Activated T-cell treated with anti-CD3 and anti-CD28 coated beads, Interleukin-2, amount 50 U/mL, for 4 hours (primary cell): ENCODE measurements at regions not wholly inside any gene's neighbourhood (a gene's known extent, or its start where the extent isn't known, plus 50 kb on each side); places are given as distances from the start of the nearest gene placed in this dataset.
"Not testable (repeated sequence)": the region's sequence is repeated elsewhere in the genome, so short reads cannot be mapped to it uniquely, and the experiment has no call there.

Experiments used
- ATAC-seq, 2 donors: fragments of 200-7000 bp; cut with Tn5 transposase; one replicate each; pipeline ENCODE4 v1.10.0; 2021
- DNase-seq: peaks from one replicate; pipeline ENCODE4 v3.0.0-alpha.2; 2020
- H3K27me3 Mint-ChIP-seq: one replicate; pipeline ENCODE4 v1.8.0; 2021; ENCODE audit warnings: low read depth, mixed read lengths
- H3K36me3 Mint-ChIP-seq: one replicate; pipeline ENCODE4 v1.8.0; 2022; ENCODE audit warnings: mixed read lengths; ENCODE audit not compliant: insufficient read depth
- H3K4me1 Mint-ChIP-seq: one replicate; pipeline ENCODE4 v1.8.0; 2021; ENCODE audit warnings: low read depth, mixed read lengths
- H3K4me3 Mint-ChIP-seq: one replicate; pipeline ENCODE4 v1.8.0; 2021; ENCODE audit warnings: mild to moderate bottlenecking, moderate library complexity, mixed read lengths
- H3K9me3 Mint-ChIP-seq: one replicate; pipeline ENCODE4 v1.8.0; 2021; ENCODE audit warnings: mixed read lengths

DNA sequence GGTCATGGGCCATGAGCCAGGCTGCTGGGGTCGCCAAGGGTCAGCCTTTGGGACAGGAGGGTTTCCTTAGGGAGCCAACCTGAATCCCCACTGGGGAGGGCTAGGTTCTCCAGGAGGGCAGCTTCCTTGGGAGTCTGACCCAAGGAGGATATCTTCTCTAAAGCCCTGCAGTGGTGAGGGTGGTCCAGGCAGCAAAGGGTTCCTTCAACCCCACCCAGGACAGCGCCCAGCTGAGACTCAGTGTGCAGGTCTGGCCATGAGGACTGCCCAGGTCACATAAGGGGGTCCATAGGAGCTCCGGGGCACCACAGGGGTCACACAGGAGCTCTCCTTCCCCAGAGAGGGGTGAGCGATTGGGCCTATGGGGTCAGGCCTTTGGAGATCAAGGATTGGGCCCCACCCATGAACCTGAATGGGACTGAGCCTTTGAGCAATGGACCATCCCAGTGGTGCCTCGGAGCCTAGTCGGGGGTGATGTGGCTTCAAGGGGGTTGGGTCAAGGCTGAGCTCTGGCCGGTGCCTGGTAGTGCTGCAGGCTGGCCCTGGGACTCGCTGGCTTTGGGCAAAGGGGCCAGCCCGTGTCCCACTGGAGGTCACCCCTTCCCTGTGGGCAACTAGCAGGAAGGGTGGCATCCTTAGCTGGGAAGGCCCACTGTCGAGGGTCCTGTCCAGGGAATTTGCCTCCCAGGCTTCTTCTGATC lies 216.5 kb downstream of the SNRPN start:
- H3K27me3 Mint-ChIP-seq: no peaks in the 10 kb centered on the region
- no peaks in the 10 kb centered on the region for H3K4me1 Mint-ChIP-seq
- H3K36me3 Mint-ChIP-seq: no peaks in the 10 kb centered on the region
- no peak overlapping the region for H3K4me3 Mint-ChIP-seq
- peaks cover 15% of the 10 kb centered on the region for H3K9me3 Mint-ChIP-seq
- ATAC-seq (no peak), DNase-seq (peak; percentile 1)

DNA sequence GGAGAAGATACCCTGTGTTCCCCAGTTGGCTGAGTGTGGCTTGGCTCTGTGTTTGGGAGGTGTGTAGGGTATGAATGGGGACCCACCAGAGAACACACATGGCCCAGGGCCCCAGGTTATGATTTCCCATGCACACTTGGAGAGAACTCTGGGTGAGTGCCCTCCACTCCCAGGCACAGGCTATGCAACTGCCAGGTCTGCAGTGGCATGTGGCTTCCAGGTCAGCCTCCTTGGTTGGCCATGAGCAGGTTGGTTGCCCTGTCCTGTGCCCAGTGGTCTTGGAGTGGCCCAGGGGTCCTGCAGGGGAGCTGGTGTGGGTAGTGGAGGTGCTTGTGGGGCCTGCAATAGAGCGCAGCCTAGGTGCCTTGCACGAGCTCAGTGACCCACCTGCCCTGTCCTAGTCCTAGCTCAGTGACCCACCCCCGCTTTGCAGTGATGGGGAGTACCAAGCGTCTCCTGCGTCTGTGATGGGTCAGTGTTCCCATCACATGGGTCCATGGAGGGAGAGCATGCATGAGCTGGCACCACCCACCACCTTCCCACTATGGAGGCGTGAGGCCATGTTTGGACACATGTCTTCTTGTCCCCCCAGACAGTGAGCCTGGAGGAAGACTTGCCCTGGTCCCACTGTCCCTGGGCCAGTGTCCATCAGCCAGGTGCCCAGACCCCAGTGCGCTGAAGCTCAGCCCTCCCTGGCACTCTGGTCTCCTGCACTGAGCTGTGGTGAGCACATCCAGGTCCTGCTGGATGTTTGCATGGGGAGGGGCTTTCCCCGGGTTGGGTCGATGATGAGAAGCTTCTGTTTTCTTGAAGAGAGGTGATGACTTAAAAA lies 217.3 kb downstream of the SNRPN start:
- Mint-ChIP-seq H3K4me1 (no peaks in the 10 kb centered on the region), H3K27me3 (no peaks in the 10 kb centered on the region), H3K4me3 (no peak overlapping the region), H3K36me3 (no peaks in the 10 kb centered on the region), H3K9me3 (peaks cover 15% of the 10 kb centered on the region)
- DNase-seq: peak; percentile 2
- ATAC-seq: no peak

DNA sequence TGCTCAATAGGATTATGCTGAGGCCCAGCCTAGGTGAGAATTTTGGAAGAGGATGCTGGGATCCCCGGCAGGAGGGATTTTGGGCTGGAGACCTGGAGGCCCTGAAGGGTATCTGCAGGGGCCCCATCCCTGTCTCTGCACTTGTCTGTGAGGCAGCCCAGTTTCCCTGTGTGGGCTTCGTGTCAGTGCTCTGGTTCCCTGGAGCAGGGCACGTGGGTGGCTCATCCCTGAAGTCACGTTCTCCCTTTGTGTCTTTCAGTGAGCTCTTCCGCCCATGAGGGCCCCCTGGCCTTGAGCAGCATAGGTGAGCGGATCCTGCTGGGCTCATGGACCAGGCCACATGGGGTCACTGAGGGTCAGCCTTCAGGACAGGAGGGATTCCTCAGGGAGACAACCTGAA lies 217.9 kb downstream of the SNRPN start:
- Mint-ChIP-seq H3K9me3 (peaks cover 15% of the 10 kb centered on the region), H3K4me1 (no peaks in the 10 kb centered on the region), H3K4me3 (no peak overlapping the region), H3K27me3 (no peaks in the 10 kb centered on the region), H3K36me3 (no peaks in the 10 kb centered on the region)
- ATAC-seq (no peak), DNase-seq (peak; percentile 1)

DNA sequence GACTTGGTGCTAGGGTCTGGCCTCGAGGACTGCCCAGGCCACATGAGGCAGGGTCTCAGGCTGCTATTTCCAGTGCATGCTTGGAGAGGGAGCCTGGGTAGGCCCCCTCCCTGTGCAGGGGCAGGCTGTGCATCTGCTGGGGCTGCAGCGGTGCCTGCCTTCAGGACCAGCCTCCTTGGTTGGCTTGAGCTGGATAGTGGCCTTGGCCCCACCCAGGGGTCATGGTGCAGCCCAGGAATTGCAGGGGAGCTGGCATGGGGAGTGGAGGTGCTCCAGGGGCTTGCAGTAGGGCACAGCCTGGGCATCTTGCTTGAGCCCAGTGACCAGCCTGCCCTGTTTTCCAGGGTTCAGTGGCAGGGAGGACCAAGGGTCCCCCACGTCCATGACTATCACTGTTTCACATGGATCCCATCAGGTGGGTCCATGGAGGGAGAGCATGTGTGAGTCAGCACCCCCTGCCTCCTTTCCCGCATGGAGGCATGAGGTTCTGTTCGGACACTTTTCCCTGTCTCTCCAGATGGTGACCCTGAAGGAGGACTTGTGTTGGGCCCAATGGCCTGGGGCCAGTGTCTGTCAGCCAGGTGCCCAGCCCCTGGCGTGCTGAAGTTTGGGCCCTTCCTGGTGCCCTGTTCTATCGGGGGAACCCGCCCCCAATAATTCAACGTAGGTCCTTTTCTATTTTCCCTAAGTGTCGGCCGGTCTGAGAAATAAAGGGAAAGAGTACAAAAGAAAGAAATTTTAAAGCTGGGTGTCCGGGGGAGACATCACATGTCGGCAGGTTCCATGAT lies 218.6 kb downstream of the SNRPN start:
- no peak overlapping the region for H3K4me3 Mint-ChIP-seq
- H3K27me3 Mint-ChIP-seq: no peaks in the 10 kb centered on the region
- H3K9me3 Mint-ChIP-seq: peaks cover 15% of the 10 kb centered on the region
- peak; percentile 1 for DNase-seq
- ATAC-seq: no peak
- H3K36me3 Mint-ChIP-seq: no peaks in the 10 kb centered on the region
- no peaks in the 10 kb centered on the region for H3K4me1 Mint-ChIP-seq

DNA sequence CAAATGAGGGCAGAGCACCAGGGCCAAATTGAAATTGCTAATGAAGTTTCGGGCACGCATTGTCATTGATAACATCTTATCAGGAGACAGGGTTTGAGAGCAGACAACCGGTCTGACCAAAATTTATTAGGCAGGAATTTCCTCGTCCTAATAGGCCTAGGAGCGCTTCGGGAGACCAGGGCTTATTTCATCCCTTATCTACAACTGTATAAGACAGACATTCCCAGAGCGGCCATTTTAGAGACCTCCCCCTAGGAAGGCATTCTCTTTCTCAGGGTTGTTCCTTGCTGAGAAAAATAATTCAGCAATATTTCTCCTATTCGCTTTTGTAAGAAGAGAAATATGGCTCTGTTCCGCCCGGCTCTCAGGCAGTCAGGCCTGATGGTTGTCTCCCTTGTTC lies 219.4 kb downstream of the SNRPN start:
- not testable (repeated sequence) for DNase-seq, H3K4me3 Mint-ChIP-seq, ATAC-seq, H3K4me1 Mint-ChIP-seq, H3K36me3 Mint-ChIP-seq, H3K27me3 Mint-ChIP-seq
- peaks cover 15% of the 10 kb centered on the region for H3K9me3 Mint-ChIP-seq

DNA sequence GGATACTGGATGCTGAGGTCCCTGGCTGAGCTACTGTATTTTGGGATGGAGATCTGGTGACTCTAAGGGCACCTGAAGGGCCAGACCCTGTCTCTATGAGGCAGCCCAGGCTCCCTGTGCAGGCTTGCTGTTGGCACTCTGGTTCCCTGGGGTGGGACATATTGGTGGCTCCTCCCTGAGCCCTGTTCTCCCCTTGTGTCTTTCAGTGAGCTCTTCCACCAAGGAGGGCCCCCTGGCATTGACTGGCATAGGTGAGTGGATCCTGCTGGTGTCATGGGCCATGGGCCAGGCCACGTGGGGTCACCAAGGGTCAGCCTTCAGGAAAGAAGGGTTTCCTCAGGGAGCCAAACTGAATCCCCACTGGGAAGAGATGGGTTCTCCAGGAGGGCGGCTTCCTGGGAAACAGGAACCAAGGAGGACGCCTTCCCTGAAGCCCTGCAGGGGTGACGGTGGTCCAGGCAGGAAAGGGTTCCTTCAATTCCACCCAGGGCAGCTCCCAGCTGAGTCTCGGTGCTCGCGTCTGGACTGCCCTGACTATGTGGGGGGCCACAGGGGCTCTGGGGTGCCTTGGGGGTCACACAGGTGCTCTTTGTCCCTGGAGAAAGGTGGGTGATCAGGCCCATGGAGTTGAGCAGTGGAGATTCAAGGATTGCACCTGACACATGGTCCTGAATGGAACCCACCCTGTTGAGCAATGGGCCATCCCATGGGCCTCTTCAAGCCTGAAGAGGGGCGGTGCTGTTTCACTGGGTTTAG lies 220.4 kb downstream of the SNRPN start:
- H3K36me3 Mint-ChIP-seq: no peaks in the 10 kb centered on the region
- no peak overlapping the region for H3K4me3 Mint-ChIP-seq
- ATAC-seq (no peak), DNase-seq (peak; percentile 1)
- no peaks in the 10 kb centered on the region for H3K4me1 Mint-ChIP-seq
- no peaks in the 10 kb centered on the region for H3K27me3 Mint-ChIP-seq
- H3K9me3 Mint-ChIP-seq: peaks cover 15% of the 10 kb centered on the region

DNA sequence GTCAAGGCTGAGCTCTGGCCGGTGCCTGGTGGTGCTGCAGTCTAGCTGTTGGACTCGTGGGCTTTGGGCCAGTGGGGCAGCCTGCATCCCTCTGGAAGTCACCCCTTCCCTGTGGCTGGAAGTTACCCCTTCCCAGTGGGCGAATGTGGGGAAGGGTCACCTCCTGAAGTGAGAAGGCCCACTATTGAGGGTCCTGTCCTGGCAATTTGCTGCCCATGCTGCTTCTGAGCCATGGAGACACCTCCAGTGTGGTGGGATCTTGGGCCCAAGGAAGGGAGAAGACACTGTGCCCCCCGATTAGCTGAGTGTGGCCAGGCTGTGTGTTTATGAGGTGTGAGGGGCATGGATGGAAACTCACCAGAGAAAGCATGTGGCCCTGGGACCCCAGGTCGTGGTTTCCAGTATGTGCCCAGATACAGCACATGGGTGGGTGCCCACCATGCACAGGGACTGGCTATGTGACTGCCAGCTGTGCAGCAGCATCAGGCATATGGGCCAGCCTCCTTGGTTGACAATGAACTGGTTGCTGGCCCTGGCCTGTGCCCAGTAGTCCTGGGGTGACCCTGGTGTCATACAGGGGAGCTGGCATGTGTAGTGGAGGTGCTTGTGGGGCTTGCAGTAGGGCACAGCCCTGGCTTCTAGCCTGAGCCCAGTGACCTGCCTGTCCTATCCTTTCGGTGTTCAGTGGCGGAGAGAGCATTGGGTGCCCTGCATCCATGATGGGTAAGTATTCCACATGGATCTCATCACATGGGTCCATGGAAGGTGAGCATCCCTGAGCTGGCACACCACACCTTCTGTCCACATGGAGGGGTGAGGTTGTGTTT lies 221.2 kb downstream of the SNRPN start:
- no peak overlapping the region for H3K4me3 Mint-ChIP-seq
- no peaks in the 10 kb centered on the region for H3K4me1 Mint-ChIP-seq
- ATAC-seq: no peak
- H3K9me3 Mint-ChIP-seq: peaks cover 15% of the 10 kb centered on the region
- H3K27me3 Mint-ChIP-seq: no peaks in the 10 kb centered on the region
- peak; percentile 1 for DNase-seq
- no peaks in the 10 kb centered on the region for H3K36me3 Mint-ChIP-seq

DNA sequence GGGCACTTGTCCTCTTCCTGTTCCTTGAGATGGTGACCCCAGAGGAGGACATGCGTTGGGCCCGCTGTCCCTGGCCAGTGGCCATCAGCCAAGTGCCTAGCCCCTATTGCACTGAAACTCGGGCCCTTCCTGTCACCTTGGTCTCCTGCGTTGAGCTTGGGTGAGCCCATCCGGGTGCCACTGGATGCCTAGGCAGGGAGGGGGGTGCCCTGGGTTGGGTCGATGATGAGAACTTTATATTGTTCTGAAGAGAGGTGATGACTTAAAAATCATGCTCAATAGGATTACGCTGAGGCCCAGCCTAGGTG lies 221.8 kb downstream of the SNRPN start:
- Mint-ChIP-seq H3K4me3 (no peak overlapping the region), H3K36me3 (no peaks in the 10 kb centered on the region), H3K4me1 (no peaks in the 10 kb centered on the region), H3K9me3 (peaks cover 15% of the 10 kb centered on the region), H3K27me3 (no peaks in the 10 kb centered on the region)
- no peak for ATAC-seq
- no peak for DNase-seq

DNA sequence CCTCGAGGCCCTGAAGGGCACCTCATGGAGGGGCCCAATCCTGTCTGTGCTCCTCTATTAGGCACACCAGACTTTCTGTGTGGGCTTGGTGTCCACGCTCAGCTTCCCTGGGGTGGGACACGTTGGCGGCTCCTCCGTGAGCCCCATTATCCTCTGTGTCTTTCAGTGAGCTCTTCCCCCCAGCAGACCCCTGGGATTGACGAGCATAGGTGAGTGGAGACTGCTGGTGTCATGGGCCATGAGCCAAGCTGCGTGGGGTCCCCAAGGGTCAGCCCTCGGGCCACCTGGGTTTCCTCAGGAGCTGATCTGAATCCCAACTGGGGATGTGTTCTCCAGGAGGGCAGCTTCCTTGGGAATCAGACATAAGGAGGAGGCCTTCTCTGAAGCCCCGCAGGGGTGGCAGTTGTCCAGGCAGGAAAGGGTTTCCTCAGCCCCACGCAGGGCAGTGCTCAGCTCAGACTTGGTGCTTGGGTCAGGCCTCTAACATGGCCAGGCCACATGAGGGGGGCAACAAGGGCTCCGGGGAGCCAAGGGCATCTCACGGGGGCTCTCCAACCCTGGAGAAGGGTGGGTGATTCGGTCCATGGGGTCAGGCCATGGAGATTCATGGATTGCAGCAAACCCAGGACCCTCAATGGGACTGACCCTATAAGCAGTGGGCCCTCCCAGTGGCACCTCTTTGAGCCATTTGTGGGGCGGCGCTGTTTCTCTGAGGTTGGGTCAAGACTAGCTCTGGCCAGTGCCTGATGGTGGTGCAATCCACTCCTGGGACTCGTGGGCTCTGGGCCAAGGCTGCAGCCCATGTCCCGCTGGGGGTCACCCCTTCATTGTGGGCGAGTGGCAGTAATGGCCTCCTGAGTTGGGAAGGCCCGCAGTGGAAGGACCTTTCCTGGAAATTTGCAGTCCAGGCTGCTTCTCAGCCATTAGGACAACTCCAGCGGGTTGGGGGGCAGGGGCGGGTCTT lies 222.5 kb downstream of the SNRPN start:
- no peak for ATAC-seq
- no peaks in the 10 kb centered on the region for H3K36me3 Mint-ChIP-seq

DNA sequence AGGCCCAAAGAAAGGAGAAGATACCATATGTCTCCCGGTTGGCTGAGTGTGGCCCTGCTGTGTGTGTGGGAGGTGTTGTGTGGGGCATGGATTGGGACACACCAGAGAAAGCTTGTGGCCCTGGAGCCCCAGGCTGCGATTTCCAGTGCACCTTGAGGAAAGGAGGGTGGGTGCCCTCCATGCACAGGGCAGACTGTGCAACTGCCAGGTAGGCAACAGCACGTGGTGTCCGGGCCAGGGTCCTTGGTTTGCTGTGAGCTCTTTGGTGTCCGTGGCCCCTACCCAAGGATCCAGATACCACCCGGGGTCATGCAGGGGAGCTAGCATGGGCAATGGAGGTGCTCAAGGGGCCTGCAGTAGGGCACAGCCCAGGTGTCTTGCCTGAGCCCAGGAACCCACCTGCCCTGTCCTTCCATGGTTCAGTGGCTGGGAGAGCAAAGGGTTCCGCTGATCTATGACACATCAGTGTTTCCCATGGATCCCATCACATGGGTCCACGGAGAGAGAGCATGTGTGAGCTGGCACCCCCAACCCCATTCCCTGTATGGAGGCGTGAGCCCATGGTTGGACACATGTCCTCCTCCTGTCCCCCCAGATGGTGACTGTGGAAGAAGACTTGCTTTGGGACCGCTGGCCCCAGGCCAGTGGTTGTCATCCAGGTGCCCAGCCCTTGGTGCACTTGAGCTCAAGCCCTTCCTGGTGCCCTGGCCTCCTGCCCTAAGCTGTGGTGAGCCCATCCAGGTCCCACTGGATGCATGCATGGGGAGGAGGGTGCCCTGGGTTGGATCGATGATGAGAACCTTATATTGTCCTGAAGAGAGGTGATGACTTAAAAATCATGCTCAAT lies 223.4 kb downstream of the SNRPN start:
- ATAC-seq: no peak
- H3K27me3 Mint-ChIP-seq: no peaks in the 10 kb centered on the region
- H3K36me3 Mint-ChIP-seq: no peaks in the 10 kb centered on the region
- peaks cover 19% of the 10 kb centered on the region for H3K9me3 Mint-ChIP-seq
- no peaks in the 10 kb centered on the region for H3K4me1 Mint-ChIP-seq
- H3K4me3 Mint-ChIP-seq: no peak overlapping the region
- DNase-seq: peak; percentile 2

More for the DNA sequence above, 222.5 kb downstream of the SNRPN start:
- Mint-ChIP-seq H3K4me1 (no peaks in the 10 kb centered on the region), H3K4me3 (no peak overlapping the region), H3K9me3 (peaks cover 19% of the 10 kb centered on the region), H3K27me3 (no peaks in the 10 kb centered on the region)
- DNase-seq: peak; percentile 1

DNA sequence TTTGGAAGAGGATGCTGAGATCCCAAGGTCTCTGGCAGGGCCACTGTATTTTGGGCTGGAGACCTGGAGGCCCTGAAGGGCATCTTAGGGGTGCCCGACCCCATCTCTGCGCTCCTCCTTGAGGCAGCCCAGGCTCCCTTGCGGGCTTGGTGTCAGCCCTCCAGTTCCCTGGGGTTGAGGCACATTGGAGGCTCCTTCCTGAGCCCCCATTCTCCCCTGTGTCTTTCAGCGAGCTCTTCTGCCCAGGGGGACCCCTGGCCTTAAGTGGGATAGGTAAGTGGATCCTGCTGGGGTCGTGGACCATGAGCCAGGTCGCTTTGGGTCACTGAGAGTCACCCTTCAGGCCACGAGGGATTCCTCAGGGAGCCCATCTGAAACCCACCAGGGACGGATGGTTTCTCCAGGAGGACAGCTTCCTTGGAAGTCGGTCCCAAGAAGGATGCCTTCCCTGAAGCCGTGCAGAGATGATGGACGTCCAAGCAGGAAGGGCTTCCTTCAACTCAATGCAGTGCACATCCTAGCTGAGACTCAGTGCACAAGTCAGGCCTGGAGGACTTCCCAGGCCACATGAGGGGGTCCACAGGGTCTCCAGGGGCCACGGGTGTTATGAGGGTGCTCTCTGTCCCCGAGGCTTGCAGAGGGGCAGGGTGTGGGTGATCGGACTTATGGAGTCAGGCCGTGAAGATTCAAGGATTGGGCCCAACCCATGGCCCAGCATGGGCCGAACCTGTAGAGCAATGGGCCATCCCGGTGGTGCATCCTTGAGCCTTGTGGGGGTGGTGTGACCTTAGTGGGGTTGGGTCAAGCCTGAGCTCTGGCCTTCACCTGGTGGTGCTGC lies 224.3 kb downstream of the SNRPN start:
- Mint-ChIP-seq H3K27me3 (no peaks in the 10 kb centered on the region), H3K36me3 (no peaks in the 10 kb centered on the region), H3K9me3 (peaks cover 15% of the 10 kb centered on the region), H3K4me1 (no peaks in the 10 kb centered on the region), H3K4me3 (no peak overlapping the region)
- DNase-seq (peak; percentile 4), ATAC-seq (no peak)
